Stromal cell of bone marrow (primary cell): ENCODE measurements at regions not wholly inside any gene's neighbourhood (a gene's known extent, or its start where the extent isn't known, plus 50 kb on each side); places are given as distances from the start of the nearest gene placed in this dataset.

Source experiments
- DNase-seq: peaks from one replicate; pipeline ENCODE4 v3.0.0-alpha.2; 2012; ENCODE audit warnings: low read depth

DNA sequence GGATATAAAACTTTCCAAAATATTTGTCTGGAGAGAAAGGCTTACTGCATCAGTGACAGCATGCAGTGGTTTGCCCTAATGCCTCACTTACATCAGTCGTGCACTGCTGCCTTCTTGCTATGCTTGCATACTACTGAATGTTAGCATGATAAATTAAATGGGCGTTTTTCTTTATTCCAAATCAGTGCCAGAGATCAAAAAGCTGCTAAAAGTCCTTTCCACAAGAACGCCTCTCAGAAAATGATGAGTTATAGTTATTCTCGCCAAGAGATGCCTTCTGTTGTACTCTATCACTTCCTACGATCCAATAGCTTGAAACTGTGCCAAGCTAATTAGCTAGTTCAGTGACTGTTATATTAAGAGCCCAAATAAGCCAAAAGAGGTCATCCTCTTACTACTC, 345.8 kb upstream of the ROBO2 start:
- DNase-seq, result no peak

DNA sequence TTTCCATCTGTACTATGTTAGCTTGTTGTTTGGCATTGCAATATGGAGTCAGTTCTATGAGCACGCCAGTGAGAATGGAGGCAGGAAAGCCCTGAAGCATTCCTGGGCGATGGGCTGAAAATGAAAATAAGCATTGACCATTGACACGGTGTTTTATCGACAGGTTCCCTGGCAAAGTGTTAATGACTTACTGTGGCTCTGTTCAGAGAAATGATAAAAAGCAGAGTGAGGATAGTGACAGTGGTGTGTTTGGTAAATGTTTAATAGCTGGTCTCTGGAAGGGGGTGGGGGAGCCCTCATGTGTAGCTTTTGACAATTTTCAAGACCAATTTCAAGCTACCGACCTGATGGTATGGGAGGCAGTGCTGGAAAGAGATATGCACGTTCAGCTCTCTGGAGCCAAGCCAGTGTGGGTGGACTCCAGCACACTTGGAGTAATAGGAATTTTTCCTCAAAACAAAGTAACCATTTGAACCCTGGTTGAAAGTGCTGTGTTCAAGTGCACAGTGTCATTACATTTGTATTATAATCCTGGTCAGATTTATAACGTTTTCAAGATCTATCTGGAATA, 341.7 kb upstream of the ROBO2 start:
- DNase-seq, result no peak

DNA sequence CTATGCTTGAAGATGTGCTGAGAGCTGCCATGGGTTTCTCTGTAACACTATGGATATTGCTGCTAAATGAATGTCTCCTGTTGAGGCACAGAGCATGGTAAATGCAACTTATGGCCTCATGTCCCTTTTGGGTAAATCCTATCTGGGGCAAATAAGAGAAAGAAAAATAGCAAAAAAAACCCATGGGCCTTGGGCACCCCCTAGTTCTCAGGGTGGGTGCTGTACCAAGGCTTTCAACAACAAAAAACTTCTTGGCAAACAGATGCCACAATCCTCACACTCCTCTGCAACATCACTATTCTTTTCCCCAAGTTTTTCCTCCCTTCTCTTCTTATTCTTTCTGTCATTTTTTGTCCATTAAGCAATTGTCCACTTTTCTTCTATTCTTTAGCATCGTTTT, 340.1 kb upstream of the ROBO2 start:
- no peak for DNase-seq

DNA sequence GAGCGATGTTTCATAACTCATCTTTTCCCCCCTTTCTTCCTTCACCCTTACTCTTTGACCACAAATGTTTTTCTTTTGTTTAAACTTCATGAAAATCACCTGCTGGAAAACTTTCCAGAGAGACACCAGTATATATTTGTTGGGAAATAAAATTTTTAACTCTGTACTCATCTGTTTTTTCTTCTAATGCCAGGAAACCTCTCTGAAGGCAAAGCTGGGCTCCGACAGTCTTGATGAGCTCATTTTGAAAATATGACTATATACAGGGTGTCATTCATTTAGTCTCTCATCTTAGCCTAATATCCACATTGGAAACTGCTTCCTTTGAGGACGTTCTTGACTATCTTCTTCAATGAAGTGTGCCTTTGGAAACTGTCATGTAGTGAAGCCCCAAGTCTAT, 339.6 kb upstream of the ROBO2 start:
- no peak for DNase-seq

DNA sequence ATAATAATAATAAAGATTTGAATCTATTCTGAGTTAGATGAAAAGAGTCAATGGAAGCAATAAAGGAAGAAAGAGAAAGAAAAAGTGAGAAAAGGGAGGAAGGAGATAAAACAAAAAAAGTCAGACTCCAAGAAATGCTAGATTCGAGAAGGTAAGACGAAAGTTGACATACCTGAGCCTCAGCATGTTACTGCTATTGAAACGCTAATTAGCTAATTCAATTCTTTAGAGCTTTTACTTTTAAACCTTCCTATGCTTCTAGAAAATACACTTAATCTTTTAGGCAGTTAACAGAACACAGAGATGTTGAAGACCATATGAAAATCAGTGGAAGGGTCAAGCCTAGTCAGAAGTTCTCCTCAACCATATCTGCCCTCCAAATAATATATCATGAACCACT, 337.2 kb upstream of the ROBO2 start:
- DNase-seq, result no peak

DNA sequence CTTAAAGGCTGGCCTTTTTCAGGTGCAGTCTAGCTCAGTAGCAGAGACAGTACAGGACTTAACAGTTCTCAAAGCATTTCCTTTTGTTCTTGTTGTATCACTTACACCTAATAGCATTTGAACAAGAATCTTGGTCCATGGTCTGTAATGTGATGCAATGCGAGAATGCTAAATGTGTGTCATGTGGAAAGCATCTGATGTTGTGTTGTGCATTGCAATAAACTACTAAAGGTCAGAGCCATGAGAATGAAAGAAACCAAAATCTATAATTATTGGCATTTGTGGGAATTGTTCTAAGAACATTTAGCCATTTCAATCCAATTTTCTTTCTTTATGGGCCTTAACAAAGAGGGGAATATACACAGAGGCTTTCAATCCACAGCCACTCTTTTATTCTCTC, 324.5 kb upstream of the ROBO2 start:
- DNase-seq, result no peak

DNA sequence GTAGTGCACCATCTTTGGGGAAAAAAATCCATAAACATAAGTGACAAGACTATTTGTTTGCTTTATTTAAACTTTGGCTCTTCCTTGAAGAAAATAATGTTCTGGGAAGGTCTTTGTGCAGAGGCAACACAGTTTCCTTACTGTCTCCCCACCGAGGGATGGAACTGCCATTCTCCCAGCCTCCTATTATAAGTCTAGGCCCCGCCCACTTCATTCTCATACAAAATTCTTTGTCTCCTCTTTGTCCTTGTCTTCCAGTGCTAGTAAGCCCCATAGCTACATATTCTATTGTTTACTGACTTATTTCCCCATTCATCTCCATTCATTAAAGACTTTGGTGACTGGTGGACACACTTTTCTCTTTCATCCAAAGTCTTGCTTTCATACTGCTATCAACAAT, 316.5 kb upstream of the ROBO2 start:
- DNase-seq, result no peak

DNA sequence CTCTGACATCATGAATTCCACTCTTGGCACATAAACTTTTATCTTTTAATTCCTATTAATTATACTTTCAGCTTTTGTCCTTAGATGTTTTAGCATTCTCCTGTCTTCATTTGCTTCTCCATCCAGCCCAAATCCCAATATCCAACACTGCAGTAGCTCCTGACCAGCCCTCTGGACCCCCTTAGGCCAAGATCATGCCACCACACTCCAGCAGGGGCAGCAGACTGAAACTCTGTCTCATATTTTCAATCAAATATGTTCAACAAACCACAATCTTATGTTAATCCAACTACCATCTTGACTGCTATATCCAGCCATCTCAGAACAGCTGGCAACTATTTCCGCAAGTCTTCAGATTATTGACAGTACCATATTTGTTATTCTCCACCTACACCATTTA, 315.8 kb upstream of the ROBO2 start:
- no peak for DNase-seq

DNA sequence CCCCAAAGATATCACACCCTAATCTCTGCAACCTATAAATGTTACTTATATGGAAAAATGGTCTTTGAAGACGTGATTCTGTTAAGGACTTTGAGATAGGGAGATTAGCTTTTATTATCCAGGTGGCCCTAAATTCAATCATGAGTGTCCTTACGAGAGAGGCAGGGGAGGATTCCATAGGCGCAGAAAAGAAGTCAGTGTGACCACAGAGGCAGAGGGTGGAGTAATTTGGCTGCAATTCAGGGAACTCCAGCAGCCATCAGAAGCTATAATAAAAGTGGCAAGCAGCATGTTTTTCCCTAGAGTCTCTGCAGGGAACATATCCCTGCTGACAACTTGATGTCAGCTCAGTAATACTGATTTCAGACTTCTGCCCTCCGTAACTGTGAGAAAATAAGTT, 315.2 kb upstream of the ROBO2 start:
- no peak for DNase-seq

DNA sequence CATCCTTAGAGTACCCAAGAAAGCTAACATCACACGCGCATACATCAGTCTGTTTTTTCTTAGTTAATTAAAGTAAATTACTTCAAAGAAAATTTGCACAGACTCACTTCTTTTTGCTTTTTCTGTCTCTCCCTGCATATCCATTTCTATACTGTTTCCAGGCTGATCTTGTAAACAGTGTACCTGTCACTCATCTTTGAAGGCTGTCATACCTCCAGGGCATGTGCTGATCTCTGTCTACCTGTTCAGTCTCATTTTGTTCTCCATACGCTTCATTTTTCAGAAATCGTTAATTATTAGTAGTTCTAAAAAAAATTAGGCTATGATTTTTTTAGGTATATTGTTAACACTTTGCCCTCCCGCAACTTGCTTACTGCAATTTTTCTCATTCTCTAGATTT, 313.9 kb upstream of the ROBO2 start:
- no peak for DNase-seq

DNA sequence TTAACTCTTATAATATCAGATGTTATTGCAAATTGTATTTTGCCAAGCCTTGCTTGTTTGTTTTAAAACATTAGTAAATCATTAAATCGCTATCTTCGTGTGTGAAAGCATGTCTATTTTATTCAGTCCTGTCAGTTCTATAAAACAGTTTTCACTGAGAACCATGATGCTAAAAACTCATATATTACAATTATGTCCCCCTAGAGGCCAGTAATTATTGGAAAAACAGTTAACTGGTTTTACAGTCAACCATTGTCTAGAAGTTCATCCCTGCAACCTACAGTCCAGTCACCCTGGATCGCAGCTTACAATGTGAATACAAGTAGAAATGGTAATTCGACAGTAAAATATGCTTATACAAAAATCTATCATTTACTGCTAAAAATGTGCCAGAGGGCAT, 311.5 kb upstream of the ROBO2 start:
- DNase-seq, result no peak

DNA sequence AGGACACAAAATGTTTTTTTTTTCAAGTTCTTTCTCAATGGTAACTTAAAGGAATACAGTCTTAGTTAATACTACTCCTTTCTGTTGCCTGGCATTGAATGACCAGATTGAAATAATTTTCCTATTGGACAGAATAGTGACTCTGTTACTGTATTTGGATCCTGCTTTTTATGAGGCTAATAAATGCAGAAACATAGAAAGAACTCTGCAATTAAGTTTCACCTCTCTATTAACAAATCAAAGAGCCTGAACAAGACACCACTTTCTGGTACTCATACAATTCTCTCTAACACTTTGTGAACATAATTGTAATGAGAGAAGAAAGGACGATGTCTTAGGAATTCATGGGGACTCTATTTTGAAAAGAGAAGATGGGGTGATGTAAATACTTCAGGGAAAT, 308.4 kb upstream of the ROBO2 start:
- DNase-seq, result no peak

DNA sequence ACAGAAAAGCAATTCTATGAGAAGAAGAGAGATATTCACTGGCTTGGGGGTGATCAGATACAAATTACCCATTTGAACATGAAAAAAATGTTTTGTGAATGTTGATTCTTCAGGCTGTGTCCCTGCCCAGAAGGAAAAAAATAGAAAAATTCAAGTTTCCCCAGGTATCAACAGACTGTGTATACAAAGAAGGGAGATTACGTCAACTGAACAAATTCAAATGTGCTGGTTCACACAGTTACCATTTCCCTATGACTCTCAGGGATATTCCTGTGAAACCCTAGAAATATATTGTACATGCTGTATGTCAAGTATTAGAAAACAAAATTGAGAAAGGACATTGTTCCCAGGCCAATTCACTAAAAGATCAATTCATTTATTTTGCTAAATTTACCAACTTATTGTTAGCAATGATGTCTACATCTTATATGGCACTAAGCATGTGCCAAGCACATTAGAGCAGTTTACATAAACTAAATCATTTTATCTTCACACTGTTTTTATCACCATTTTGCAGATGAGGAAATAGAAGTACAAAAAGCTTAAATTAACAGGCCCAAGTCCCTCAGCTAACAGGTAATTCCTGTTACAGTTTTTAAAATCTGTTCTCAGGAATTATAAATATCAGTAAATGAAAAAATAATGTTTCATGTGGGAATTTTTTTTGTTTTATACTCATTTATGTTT, 306.7 kb upstream of the ROBO2 start:
- DNase-seq, result no peak

DNA sequence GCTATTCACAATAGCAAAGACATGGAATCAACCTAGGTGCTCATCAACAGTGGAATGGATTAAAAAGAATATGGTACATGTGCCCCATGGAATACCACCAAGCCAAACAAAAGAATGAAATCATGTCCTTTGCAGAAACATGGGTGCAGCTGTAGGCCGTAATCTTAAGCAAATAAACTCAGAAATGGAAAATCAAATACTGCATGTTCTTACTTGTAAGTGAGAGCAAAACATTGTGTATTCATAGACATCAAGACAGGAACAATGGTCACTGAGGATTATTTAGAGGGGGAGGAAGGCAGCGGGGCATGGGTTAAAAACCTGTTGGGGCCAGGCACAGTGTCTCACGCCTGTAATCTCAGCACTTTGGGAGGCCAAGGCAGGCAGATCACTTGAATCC, 304.7 kb upstream of the ROBO2 start:
- DNase-seq, result no peak

DNA sequence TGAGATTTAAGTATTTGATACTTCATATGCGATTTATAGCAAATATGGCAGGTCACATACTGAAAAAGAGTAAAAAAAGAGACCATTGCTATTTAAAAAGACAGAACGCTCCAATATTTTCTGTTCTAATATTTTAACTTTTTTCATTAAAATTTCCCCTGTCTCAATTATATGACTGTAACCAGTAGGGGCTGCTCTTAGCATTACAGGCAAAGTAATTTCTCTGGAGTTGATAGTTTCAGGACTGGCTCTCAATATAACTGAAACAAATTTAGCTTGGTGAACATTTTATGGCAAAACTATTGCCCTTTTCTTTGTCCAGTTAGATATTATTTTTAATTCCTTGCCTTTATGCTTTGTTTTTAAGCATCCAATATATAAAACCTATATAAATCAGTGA, 286.3 kb upstream of the ROBO2 start:
- DNase-seq, result no peak

DNA sequence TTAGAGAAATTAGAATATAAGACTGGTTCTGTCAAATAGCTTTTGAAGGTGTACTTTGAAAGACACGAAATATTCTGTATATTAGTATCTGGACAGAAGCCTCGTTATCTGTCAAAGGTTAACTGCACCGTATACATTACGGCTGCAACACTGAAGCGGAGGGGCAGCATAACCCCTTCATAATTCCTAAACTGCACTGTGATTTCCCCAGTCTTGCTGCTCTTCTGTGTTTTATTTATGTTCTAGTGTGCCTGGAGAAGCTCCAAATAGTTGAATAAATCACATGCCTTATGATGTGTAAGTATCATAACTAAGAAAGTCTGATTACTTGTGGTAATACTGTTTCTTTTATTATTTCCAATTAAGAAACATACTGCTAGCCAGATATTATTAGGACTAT, 285.7 kb upstream of the ROBO2 start:
- DNase-seq, result no peak

DNA sequence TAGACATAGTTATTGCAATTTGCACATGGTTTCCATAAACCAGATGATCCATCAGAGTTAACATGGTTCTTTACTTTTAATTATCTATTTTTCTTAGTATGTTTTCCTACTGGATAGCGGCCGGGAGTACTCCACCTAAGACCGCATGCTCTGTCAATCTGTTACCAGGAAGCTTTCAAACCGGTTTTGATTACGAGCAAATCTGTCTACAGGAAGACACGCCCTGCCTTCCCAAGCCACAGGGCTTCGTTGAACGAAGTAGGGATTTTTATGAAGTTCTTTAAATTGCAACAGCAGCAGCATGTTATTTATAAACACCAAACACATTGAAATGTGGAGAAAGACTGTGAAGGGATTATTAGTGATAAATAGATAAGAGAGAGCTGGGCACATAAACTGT, 283.3 kb upstream of the ROBO2 start:
- no peak for DNase-seq

DNA sequence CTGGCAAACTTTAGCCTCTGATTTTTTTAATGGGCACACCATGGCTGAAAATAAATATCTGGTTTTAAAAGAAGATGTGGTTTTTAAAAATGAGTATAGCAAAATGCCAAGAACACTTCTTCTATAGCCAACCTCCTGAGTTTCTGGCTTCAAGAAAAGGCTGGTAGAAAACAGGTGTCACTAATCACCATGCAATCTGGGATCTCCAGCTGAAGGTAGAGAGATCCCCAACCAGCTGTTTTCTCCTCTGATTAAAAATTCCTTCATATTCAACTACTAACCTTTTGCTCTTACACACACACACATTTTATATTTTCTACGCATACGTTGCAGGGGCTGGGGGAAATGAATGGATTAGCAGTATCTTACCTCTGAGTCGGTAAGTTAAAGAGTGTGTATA, 279.6 kb upstream of the ROBO2 start:
- no peak for DNase-seq

DNA sequence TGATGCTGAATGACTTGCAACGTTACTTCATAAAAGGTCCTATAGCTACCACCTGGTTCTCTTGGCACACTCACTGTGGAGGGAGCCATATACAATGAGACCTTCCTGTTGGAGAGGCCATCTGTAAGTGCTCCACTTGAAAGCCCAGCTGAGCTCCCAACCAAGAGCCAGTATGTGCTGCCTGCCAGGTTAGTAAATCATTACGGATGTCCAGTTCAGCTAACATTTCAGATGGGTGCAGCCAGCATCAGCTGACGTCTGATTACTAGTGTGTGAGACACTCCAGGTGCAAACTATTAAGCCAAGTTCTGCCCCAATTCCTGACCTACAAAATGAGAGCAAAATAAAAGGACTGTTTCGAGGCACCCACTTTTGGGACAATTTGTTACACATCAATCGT, 274.4 kb upstream of the ROBO2 start:
- no peak for DNase-seq

DNA sequence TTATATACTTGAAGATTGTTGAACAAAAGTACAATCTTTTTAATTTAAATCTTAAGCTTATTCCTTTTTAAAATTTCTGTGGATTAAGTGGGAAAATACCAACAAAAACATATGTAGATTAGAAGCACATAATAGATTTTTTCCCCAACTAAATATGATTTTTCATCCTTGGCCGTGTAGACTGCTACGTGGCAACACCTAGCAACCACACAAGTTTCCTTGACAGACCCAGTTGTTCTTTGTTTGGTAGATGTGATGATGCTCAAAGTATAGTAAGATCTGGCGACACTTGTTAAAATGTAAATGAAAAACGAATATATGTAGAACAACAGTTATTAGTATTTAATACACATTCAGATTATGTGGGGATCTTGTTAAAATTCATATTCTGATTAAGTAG, 271.0 kb upstream of the ROBO2 start:
- no peak for DNase-seq

DNA sequence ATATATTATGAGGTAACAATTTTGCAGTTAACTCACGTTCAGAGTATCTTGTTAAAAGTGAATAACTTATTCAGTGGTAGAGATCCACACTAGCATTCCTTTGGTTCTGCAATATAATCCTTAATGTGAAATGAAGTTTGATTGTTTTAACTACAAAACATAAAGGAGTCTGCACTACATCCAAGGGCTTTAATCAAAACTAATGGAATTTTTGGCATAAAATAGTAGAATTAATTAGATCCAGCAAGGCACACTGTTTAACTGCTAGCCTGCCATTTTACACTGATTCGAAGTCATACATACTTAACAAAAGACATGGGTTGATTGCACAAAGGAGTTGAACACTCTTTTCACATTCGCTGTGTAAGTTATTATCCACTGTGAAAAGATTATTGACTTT, 263.0 kb upstream of the ROBO2 start:
- no peak for DNase-seq

DNA sequence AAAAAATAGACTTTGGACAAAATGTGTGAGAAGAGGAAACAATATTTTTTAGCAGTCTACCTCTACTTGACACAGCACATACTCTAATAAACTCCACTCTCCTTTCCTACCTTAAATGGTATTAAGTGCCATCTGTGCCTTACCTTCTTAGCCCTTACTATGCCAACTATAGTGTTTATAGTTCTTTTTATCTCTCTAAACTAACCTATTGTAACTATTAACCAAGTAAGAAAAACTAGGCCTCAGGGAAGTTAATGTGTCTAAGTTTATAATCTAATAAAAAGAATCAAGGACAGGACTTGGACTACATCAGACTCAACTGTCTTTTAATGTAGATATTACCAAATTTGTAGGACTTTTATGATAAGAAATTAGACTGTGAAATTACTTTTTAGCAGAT, 251.7 kb upstream of the ROBO2 start:
- DNase-seq, result no peak

DNA sequence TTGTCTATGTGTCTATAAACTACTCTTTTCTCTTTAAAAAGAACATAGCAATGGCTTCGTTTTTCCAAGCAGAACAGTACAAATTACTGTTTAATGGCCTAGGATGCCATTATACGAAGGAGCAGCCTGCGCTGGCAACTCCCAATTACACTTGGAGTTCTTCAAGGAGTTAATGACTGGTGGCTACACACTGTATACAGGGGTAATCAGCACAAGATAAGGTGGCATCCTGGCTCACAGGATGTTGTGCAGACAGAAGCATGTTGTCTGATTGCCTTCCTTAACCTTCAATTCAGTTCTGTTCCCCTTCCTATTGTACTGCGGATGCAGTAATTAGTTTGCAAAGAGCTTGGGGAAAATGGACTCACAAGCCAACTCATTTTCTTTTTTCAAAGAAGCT, 250.7 kb upstream of the ROBO2 start:
- DNase-seq, result no peak

DNA sequence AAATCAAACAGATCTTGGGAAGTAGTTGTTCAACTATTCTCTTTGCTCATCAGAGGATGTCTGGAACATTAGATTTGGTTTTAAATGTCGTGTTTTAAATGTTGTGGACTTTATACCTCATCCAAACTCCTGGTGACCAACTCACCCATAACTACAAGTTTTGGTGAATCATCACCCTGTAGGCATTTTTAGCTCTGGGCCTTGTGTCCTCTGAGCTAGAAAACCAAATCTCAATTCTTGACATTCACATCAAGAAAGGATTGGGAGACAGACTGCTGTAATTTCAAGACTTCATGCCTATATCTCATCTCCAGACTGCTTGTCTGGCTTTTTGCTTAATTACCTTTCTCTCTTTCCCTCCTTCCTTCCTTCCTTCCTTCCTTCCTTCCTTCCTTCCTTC, 228.5 kb upstream of the ROBO2 start:
- no peak for DNase-seq
